Activated B cell treated with CpG ODN at 0.5 μM for 24 hours (primary cell): ENCODE measurements at regions not wholly inside any gene's neighbourhood (a gene's known extent, or its start where the extent isn't known, plus 50 kb on each side); places are given as distances from the start of the nearest gene placed in this dataset.

Experiments used
- ATAC-seq: fragments of 200-7000 bp; cut with Tn5 transposase; one replicate; pipeline ENCODE4 v1.10.0; 2021; ENCODE audit warnings: low read depth, mild to moderate bottlenecking, moderate library complexity
- CTCF ChIA-PET: fragments of 350-600 bp; sonication (Branson Sonifier 250); formaldehyde crosslinking; loops from one replicate; lab custom pipeline; 2021; ENCODE audit warnings: antibody characterized with exemption; lab: Charles Lee
- POLR2A ChIA-PET: fragments of 350-600 bp; sonication (Branson Sonifier 250); formaldehyde crosslinking; loops from one replicate; lab custom pipeline; 2021; ENCODE audit warnings: antibody characterized with exemption; lab: Charles Lee
- DNase-seq: peaks from one replicate; pipeline ENCODE4 v3.0.0; 2022
- H3K27ac Mint-ChIP-seq: one replicate; pipeline ENCODE4 v1.8.0; 2020; ENCODE audit warnings: mixed read lengths
- H3K27me3 Mint-ChIP-seq: one replicate; pipeline ENCODE4 v1.8.0; 2021; ENCODE audit warnings: mixed read lengths
- H3K36me3 Mint-ChIP-seq: one replicate; pipeline ENCODE4 v1.8.0; 2021; ENCODE audit warnings: low read depth, mixed read lengths
- H3K4me1 Mint-ChIP-seq: one replicate; pipeline ENCODE4 v1.8.0; 2021; ENCODE audit warnings: mixed read lengths
- H3K4me3 Mint-ChIP-seq: one replicate; pipeline ENCODE4 v1.8.0; 2020; ENCODE audit warnings: mild to moderate bottlenecking, mixed read lengths
- H3K9me3 Mint-ChIP-seq: one replicate; pipeline ENCODE4 v1.8.0; 2020; ENCODE audit warnings: mixed read lengths
- CTCF ChIP-seq: fragments of 200-600 bp; IDR thresholded peaks from one replicate; pipeline ENCODE4 v1.8.0; 2022; ENCODE audit warnings: antibody characterized with exemption, mild to moderate bottlenecking
- intact Hi-C: fragments of 100-400 bp; cut with micrococcal nuclease; formaldehyde crosslinking; loops from one replicate; pipeline ENCODE4 v1.15.1; 2024

DNA sequence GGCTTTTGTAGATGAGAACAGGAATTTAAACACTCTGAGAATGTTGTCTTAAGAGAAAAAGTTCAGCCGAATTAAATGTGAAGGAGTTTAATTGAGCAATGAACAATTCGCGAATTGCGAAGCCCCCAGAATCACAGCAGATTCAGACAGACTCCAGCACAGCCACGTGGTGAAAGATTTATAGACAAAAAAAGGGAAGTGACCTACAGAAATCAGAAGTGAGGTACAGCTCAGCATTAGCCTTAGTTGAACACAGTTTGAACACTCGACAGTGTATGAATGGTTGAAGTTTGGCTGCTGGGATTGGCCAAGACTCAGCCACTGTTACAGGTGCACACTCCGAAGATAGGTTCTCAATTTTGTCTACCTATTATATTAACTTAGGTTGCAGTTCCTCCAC is 264.0 kb upstream of the CHST9 start:
- H3K9me3 Mint-ChIP-seq = peaks cover 9% of the 10 kb centered on the region
- ATAC-seq (no peak), DNase-seq (no peak)
- H3K27ac Mint-ChIP-seq = no peak overlapping the region
- ChIA-PET CTCF (no interaction called here), POLR2A (no interaction called here)
- intact Hi-C loops = no loop called here
- H3K27me3 Mint-ChIP-seq = no peaks in the 10 kb centered on the region
- H3K4me1 Mint-ChIP-seq = no peaks in the 10 kb centered on the region
- no peak overlapping the region for H3K4me3 Mint-ChIP-seq
- no peaks in the 10 kb centered on the region for H3K36me3 Mint-ChIP-seq
- TF ChIP-seq CTCF = no peak

DNA sequence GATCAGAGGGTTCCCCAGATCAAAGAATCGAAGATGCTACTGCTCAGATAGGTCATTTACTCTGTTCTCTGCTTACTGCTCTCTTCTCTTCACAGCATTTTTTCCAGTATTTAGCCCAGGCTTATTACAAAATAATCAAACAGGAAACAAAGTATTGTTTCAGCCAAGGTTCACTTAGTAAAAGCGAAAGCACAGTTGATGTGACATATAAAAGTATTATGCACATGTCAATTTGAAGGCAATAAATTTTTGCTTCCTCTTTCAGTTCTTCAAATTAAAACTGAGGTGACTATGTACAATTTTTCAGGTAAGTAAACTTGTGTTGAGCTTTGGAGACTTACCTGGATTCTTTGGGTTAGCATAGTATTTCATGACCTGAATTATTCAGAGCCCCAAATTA is 262.8 kb upstream of the CHST9 start:
- Mint-ChIP-seq H3K36me3 (no peaks in the 10 kb centered on the region), H3K27me3 (no peaks in the 10 kb centered on the region), H3K9me3 (peaks cover 11% of the 10 kb centered on the region), H3K27ac (no peak overlapping the region), H3K4me3 (no peak overlapping the region), H3K4me1 (no peaks in the 10 kb centered on the region)
- CTCF ChIA-PET = no interaction called here
- DNase-seq (no peak), ATAC-seq (no peak)
- POLR2A ChIA-PET = no interaction called here
- TF ChIP-seq CTCF = no peak
- intact Hi-C loops = no loop called here

- H3K4me1 Mint-ChIP-seq = no peaks in the 10 kb centered on the region
- CTCF ChIA-PET = no interaction called here
- no peaks in the 10 kb centered on the region for H3K36me3 Mint-ChIP-seq
- TF ChIP-seq CTCF = no peak
- ATAC-seq (no peak), DNase-seq (no peak)
- intact Hi-C loops = no loop called here
- H3K9me3 Mint-ChIP-seq = peaks cover 11% of the 10 kb centered on the region
- no peak overlapping the region for H3K4me3 Mint-ChIP-seq
- H3K27me3 Mint-ChIP-seq = no peaks in the 10 kb centered on the region
- H3K27ac Mint-ChIP-seq = no peak overlapping the region
- POLR2A ChIA-PET = no interaction called here
These were observed 262.4 kb upstream of the CHST9 start for GRCh38 chr18:27447451-27447881.

DNA sequence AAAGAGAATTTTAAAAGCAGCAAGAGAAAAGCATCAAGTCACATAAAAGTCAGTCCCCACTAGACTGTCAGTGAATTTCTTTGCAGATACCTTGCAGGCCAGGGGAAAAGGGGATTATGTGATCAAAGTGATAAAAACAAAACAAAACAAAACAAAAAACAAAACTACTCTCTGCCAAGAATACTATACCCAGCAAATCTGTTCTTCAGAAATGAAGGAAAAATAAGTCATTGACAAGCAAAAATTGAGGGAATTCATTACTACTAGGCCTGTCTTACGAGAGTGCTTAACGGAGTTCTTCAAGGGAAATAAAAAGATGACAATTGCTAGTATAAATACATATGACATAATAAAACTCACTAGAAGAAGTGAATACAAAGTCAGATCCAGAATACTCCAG is 245.5 kb upstream of the CHST9 start:
- no peak for ATAC-seq
- Mint-ChIP-seq H3K27ac (no peak overlapping the region), H3K4me3 (no peak overlapping the region), H3K27me3 (no peaks in the 10 kb centered on the region), H3K4me1 (no peaks in the 10 kb centered on the region), H3K36me3 (no peaks in the 10 kb centered on the region), H3K9me3 (peaks cover 14% of the 10 kb centered on the region)
- no peak for DNase-seq
- POLR2A ChIA-PET = no interaction called here
- no peak for TF ChIP-seq CTCF
- intact Hi-C loops = no loop called here
- CTCF ChIA-PET = no interaction called here

DNA sequence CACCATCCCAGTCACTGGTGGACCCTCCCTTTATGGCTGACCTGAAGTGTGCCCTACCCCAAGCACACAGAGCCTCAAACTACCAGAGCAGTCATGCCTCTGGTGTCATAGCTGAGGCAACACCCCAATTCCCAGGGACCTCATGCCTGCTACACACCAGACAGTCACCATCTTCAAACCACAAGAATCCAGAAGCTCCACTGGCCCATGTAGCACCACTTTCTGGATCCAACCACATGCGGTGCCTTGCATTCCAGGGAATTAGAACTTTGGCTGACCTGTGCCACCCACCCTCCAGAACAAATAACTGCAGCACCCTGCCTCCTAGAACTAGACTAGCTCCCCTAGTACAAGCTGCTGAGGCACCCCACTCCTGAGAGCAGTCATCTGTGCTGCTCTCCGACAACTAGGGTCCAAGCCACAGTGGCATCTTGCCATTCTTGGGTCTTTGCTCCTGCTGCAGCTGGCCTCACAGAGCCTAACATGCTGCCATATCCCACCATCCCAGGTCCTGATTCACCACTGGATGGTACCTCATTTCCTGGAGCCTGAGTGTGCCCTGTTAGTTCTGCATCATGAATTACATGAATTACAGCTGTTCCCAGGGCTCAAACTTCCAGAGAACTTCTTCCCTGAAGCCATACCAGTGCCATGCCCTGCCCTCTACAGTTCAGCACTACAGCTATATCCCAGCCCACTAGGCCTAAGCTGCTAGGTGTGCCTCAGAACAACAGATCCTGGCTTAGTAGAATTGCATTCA is 243.8 kb upstream of the CHST9 start:
- intact Hi-C loops = no loop called here
- Mint-ChIP-seq H3K9me3 (peaks cover 14% of the 10 kb centered on the region), H3K27me3 (no peaks in the 10 kb centered on the region), H3K4me3 (no peak overlapping the region), H3K27ac (no peak overlapping the region), H3K4me1 (no peaks in the 10 kb centered on the region), H3K36me3 (no peaks in the 10 kb centered on the region)
- CTCF ChIA-PET = no interaction called here
- DNase-seq = no peak
- TF ChIP-seq CTCF = no peak
- no peak for ATAC-seq
- POLR2A ChIA-PET = no interaction called here
